Endothelial cell of umbilical vein (primary cell): ENCODE measurements at regions not wholly inside any gene's neighbourhood (a gene's known extent, or its start where the extent isn't known, plus 50 kb on each side); places are given as distances from the start of the nearest gene placed in this dataset.

ENCODE experiments used
- EZH2 ChIP-seq: IDR thresholded peaks from 2 replicates; pipeline ENCODE4 v1.6.1; 2012; ENCODE audit warnings: borderline replicate concordance, low read depth, mild to moderate bottlenecking, moderate library complexity, low read length, inconsistent platforms; ENCODE audit not compliant: severe bottlenecking
- JUN ChIP-seq: IDR thresholded peaks from 2 replicates; pipeline ENCODE4 v1.6.1; 2011; ENCODE audit warnings: borderline replicate concordance, low read depth; ENCODE audit not compliant: insufficient read length, insufficient read depth
- TF ChIP-seq, protein P1 (sequence below), 2 donors: IDR thresholded peaks; 1 replicate in 1 of 2; 2 replicates in 1 of 2; pipeline ENCODE4 v1.5.1; 2011; ENCODE audit warnings: low read length in 2 of 2, mild to moderate bottlenecking in 2 of 2, moderate library complexity in 2 of 2, control low read depth in 1 of 2, inconsistent platforms in 1 of 2, low read depth in 1 of 2; ENCODE audit not compliant: insufficient read depth in 1 of 2; ENCODE audit errors: extremely low read depth in 1 of 2

DNA sequence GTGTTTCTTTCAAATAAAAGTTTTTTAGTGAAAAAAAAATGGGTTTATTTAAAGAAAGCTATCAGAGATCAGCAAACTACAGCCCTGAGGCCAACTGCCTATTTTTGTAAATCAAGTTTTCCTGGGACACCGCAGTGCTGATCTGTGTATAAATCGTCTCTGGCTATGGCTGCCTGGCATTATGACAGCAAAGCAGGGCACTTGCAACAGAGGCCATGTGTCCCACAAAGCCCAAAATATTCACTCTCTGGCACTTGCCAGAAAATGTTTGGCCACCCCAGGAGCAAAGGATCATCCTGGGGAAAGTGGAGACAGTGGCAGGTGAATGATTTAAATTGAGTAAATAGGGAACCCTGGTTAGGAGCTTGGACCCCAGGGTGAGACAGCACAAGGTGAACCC is 291.6 kb downstream of the PREX1 start:
- TF ChIP-seq JUN: no peak
- TF ChIP-seq, protein P1, sequence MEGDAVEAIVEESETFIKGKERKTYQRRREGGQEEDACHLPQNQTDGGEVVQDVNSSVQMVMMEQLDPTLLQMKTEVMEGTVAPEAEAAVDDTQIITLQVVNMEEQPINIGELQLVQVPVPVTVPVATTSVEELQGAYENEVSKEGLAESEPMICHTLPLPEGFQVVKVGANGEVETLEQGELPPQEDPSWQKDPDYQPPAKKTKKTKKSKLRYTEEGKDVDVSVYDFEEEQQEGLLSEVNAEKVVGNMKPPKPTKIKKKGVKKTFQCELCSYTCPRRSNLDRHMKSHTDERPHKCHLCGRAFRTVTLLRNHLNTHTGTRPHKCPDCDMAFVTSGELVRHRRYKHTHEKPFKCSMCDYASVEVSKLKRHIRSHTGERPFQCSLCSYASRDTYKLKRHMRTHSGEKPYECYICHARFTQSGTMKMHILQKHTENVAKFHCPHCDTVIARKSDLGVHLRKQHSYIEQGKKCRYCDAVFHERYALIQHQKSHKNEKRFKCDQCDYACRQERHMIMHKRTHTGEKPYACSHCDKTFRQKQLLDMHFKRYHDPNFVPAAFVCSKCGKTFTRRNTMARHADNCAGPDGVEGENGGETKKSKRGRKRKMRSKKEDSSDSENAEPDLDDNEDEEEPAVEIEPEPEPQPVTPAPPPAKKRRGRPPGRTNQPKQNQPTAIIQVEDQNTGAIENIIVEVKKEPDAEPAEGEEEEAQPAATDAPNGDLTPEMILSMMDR (IDR thresholded peaks at IDR 0.05; ENCODE audit: extremely low read depth in 1 of 2, insufficient read depth in 1 of 2, low read depth in 1 of 2, low read length in 2 of 2): no peak
- TF ChIP-seq EZH2: no peak
